GM18505 (cell line): ENCODE measurements at regions not wholly inside any gene's neighbourhood (a gene's known extent, or its start where the extent isn't known, plus 50 kb on each side); places are given as distances from the start of the nearest gene placed in this dataset.

Source experiments
- ATAC-seq: cut with Tn5 transposase; IDR thresholded peaks from one replicate; pipeline ENCODE4 v1.9.1; 2021; ENCODE audit not compliant: unreplicated experiment
- POLR2A ChIP-seq: IDR thresholded peaks from 4 replicates; pipeline ENCODE4 v1.6.1; 2011; ENCODE audit warnings: borderline replicate concordance; ENCODE audit not compliant: insufficient read depth, insufficient read length; ENCODE audit errors: extremely low read depth

- TF ChIP-seq POLR2A = no peak
- no peak for ATAC-seq
Observed at GRCh38 chr5:167217097-167217743, 1074.2 kb upstream of the WWC1 start.

- ATAC-seq = no peak
- no peak for TF ChIP-seq POLR2A
Observed at GRCh38 chr5:167219298-167219697, 1072.1 kb upstream of the WWC1 start.

GRCh38 chr5:167226386-167226785, 1065.1 kb upstream of the WWC1 start:
- no peak for ATAC-seq
- TF ChIP-seq POLR2A = no peak

DNA sequence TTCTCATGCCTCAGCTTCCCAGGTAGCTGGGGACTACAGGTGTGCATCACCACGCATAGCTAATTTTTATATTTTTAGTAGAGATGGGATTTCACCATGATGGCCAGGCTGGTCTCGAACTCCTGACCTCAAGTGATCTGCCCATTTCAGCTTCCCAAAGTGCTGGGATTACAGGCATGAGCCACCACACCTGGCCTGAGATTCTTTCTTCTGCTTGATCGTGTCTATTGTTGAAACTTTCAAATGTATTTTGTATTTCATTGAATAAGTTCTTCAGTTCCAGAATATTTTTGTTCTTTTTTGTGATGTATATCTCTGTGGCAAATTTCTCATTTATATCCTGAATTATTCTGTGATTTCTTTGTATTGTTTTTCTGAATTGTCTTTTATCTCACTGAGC, 1063.3 kb upstream of the WWC1 start:
- no peak for TF ChIP-seq POLR2A
- ATAC-seq = no peak

DNA sequence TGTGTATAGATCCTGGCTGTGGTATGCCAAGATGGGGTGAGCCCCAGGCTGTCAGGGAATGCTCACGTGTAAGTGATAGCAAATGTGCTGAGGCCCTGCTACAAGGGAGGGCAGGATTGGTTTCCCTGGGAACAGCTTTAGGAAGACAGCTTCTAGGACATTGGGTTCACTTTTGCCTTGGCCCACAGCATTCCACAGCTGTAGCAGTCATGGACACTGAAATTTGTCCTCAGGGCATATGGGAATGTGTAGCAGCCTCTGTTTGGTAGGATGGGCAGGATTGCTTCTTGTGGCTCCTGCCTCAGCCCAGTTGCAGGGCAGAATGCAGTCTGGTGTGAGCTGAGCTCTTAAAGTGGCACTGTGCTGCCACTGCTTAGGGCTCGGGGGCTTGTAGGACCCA, 1061.7 kb upstream of the WWC1 start:
- ATAC-seq = no peak
- TF ChIP-seq POLR2A = no peak

DNA sequence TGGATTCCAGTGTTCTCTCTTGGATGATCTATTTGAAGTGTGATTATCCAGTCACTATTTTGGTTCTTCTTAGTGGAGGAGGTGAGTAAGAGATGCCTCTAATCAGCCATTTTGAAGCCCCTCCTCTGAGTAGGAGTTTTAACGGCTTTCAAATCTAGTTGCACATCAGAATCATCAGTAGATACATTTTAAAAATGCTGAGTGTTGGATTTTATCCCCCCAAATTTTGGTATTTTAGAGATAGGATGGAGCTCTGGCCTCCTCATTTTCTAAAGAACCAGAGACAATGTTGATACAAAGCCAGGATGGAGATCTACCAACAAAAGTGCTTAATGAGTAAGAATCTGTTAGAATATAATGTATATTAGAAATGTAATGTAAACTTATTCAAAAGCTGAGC, 1061.0 kb upstream of the WWC1 start:
- no peak for TF ChIP-seq POLR2A
- no peak for ATAC-seq

GRCh38 chr5:167232675-167233311, 1058.7 kb upstream of the WWC1 start:
- TF ChIP-seq POLR2A = no peak
- ATAC-seq = no peak

GRCh38 chr5:167233507-167234220, 1057.8 kb upstream of the WWC1 start:
- no peak for ATAC-seq
- TF ChIP-seq POLR2A = no peak

DNA sequence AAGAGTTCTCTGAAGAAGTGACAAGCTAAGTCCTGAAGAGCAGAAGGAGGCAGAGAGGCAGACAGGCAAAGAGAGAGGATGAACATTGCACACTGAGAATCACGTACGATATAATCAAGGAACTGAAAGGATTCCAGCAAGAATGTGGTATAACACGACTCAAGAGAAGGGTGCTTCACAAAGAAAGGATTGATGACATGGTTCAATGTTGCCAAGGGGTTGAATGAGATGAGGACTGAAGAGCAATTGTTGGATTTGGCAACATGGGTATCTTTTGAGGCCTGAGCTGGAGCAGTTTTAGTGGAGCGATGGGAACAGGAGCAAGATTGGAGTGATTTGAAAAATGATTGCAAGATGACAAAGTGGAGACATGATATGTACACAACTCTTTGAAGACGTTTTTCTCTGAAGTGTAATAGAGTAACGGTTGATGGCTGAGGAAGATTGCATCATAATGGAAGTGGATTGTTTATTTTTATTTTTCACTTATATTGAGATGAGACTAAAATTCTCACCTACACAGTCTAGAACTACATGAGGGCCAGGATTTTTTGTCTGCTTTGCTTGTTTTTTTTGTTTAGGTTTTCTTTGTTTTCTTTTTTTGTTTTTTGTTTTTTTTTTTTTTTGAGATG, 1049.9 kb upstream of the WWC1 start:
- no peak for ATAC-seq
- TF ChIP-seq POLR2A = no peak

DNA sequence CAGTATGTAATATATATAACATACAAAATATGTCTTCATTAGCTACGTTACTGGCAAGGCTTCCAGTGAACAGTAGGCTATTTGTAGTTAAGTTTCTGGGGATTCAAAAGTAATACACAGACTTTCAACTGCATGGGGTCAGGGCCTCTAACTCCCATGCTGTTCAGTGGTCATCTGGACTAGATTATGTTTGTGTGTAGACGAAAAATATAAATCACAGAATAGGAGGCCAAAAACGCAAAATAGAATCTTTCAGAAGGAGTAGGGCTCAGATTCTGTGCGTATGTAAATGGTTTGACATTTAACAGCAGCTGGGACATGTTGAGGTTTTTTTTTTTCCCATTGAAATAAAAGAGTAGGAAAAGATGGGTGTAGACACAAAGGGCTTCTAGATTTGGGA, 1048.7 kb upstream of the WWC1 start:
- TF ChIP-seq POLR2A = no peak

GRCh38 chr5:167243463-167243862, 1048.0 kb upstream of the WWC1 start:
- ATAC-seq = no peak
- TF ChIP-seq POLR2A = no peak

More for the DNA sequence above, 1048.7 kb upstream of the WWC1 start:
- ATAC-seq = no peak

- no peak for ATAC-seq
- no peak for TF ChIP-seq POLR2A
Observed at GRCh38 chr5:167244583-167244982, 1046.9 kb upstream of the WWC1 start.

- ATAC-seq = no peak
- no peak for TF ChIP-seq POLR2A
Observed at GRCh38 chr5:167245868-167246267, 1045.6 kb upstream of the WWC1 start.
